ENCODE measurements at regions not wholly inside any gene's neighbourhood (a gene's known extent, or its start where the extent isn't known, plus 50 kb on each side); places are given as distances from the start of the nearest gene placed in this dataset.

DNA sequence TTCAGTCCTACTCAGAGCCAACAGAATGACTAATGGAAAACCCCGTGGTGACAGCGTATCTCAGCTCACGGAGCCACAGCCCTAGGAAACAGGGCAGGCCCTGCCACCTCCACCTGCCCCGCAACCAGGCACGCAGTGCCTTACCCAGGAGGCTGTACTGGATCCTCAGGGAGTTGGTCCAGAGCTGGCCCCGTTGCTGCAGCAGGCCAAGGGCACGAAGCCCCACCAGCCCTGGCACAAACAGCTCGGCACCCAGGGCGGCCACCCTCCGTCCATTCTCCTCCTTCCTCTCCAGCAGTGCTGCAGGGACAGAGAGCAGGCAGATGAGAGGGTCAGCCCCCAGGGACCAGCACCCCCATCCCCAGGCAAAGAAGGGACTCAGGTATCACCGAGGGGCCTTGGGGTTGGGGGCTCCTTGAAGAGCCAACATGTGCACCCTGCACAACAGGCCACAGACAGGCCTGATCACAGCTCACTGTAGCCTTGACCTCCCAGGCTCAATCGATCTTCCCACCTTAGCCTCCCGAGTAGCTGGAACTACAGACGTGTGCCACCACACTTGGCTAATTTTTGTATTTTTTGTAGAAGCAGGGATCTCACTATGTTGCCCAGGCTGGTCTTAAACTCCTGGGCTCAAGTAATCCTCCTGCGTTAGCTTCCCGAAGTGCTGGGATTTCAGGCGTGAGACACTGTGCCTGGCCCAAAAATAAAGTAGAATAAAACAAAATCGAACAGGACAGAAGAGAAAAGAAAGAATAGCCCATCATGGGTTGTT, 115.7 kb downstream of the RMI2 start (continued):
- TF ChIP-seq CEBPZ (IDR thresholded peaks at IDR 0.05; ENCODE audit: low read length) (no peak), ZNF460 (CRISPR knock-in tag; IDR thresholded peaks at IDR 0.05; ENCODE audit: borderline replicate concordance) (peak; percentile 81), BRD4 (CRISPR knock-in tag; IDR thresholded peaks at IDR 0.05) (0 out of 2 replicates have a peak, but pooled peaks have one; percentile 15), NR2F2 (IDR thresholded peaks at IDR 0.05; ENCODE audit: borderline replicate concordance, low read depth) (no peak), ZNF121 (CRISPR knock-in tag; IDR thresholded peaks at IDR 0.05) (peak; percentile 57; the same call in 1 of the 2 replicates)

DNA sequence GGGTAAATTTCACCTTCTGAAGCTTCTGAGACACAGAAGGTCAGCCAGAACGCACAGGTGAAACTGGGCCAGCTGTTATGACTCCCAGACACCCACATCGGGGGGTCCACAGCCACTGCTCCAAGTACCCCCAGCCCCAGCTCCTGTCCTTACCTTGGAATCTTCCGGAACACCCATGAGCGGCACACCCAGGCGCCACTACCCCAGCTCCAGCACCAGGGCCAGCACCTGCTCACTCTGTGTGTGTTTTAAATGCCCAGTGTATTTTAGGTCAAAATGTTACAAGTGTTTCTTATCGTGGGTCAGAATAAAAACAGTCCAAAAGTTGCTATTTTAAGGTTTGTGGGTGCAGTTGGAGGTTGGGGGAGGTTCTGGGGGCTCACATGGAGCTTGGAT, 116.3 kb downstream of the RMI2 start:
- Histone ChIP-seq H2AFZ (ENCODE audit: low read length) (no peak overlapping the region), H3K27ac (ENCODE audit: extremely low read length, insufficient read depth, low read length) (no peak overlapping the region), H3K36me3 (replicated peaks in 1 of 2; ENCODE audit: control insufficient read depth in 1 of 2, insufficient read depth in 2 of 2, low read length in 2 of 2) (no peaks in the 10 kb centered on the region), H3K4me3 (replicated peaks in 1 of 3; ENCODE audit: insufficient read depth in 1 of 3, low read depth in 2 of 3, low read length in 3 of 3) (no peak overlapping the region), H3K9me3 (ENCODE audit: low read length) (no peaks in the 10 kb centered on the region), H3K4me1 (ENCODE audit: insufficient read depth, low read length) (peaks cover 5% of the 10 kb centered on the region; the same call in 1 of the 2 replicates), H3K9ac (ENCODE audit: insufficient read depth, low read depth, low read length) (no peak overlapping the region), H4K20me1 (ENCODE audit: insufficient read depth, low read length) (no peaks in the 10 kb centered on the region), H3K4me2 (ENCODE audit: low read depth, low read length) (no peak overlapping the region), H3K79me2 (ENCODE audit: insufficient read depth, low read length) (no peaks in the 10 kb centered on the region), H3K27me3 (ENCODE audit: control insufficient read depth in 1 of 2, insufficient read depth in 2 of 2, low read length in 2 of 2) (peaks cover 9 to 34% of the 10 kb centered on the region in 2 experiments)
- TF ChIP-seq, protein P1, sequence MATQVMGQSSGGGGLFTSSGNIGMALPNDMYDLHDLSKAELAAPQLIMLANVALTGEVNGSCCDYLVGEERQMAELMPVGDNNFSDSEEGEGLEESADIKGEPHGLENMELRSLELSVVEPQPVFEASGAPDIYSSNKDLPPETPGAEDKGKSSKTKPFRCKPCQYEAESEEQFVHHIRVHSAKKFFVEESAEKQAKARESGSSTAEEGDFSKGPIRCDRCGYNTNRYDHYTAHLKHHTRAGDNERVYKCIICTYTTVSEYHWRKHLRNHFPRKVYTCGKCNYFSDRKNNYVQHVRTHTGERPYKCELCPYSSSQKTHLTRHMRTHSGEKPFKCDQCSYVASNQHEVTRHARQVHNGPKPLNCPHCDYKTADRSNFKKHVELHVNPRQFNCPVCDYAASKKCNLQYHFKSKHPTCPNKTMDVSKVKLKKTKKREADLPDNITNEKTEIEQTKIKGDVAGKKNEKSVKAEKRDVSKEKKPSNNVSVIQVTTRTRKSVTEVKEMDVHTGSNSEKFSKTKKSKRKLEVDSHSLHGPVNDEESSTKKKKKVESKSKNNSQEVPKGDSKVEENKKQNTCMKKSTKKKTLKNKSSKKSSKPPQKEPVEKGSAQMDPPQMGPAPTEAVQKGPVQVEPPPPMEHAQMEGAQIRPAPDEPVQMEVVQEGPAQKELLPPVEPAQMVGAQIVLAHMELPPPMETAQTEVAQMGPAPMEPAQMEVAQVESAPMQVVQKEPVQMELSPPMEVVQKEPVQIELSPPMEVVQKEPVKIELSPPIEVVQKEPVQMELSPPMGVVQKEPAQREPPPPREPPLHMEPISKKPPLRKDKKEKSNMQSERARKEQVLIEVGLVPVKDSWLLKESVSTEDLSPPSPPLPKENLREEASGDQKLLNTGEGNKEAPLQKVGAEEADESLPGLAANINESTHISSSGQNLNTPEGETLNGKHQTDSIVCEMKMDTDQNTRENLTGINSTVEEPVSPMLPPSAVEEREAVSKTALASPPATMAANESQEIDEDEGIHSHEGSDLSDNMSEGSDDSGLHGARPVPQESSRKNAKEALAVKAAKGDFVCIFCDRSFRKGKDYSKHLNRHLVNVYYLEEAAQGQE (IDR thresholded peaks at IDR 0.05; ENCODE audit: borderline replicate concordance in 1 of 2, low read depth in 1 of 2, low read length in 2 of 2) = peak; percentile 9 to 83
- TF ChIP-seq ZNF775 (CRISPR knock-in tag; IDR thresholded peaks at IDR 0.05; ENCODE audit: borderline replicate concordance) = no peak
- DNase-seq (ENCODE audit: low spot score) = no peak
- BruUV-seq (replicated peaks) = no TSS peak
- no peak for ATAC-seq
- CTCF ChIA-PET (ENCODE audit: low intra/inter-chr PET ratio, low total read pairs) = no interaction called here
- 35% methylated on average over 6 of the region's 6 CpGs for WGBS (ENCODE audit: low lambda C conversion rate)
- no peak for FAIRE-seq
- in situ Hi-C loops (cut with HindIII; ENCODE audit: extremely low pct_ligation_motif_present, low pct_unique_long_range_greater_than_20kb) = no loop called here
- intact Hi-C loops (cut with micrococcal nuclease; ENCODE audit: unreplicated experiment) = no loop called here
- POLR2A ChIA-PET = no interaction called here

Measured in HepG2 (cell line).